HT-29 (cell line): ENCODE measurements at regions not wholly inside any gene's neighbourhood (a gene's known extent, or its start where the extent isn't known, plus 50 kb on each side); places are given as distances from the start of the nearest gene placed in this dataset.

ENCODE experiments used
- DNase-seq: peaks from one replicate; pipeline ENCODE4 v3.0.0-alpha.2; 2015; ENCODE audit warnings: low spot score

GRCh38 chr20:22848364-22848763, 186.7 kb upstream of the SSTR4 start:
- DNase-seq: no peak

GRCh38 chr20:22851679-22852346, 183.3 kb upstream of the SSTR4 start:
- peak; percentile 58 for DNase-seq

GRCh38 chr20:22861231-22861980, 173.7 kb upstream of the SSTR4 start:
- DNase-seq: no peak

- no peak for DNase-seq
Observed at GRCh38 chr20:22861990-22862389, 173.1 kb upstream of the SSTR4 start.

DNA sequence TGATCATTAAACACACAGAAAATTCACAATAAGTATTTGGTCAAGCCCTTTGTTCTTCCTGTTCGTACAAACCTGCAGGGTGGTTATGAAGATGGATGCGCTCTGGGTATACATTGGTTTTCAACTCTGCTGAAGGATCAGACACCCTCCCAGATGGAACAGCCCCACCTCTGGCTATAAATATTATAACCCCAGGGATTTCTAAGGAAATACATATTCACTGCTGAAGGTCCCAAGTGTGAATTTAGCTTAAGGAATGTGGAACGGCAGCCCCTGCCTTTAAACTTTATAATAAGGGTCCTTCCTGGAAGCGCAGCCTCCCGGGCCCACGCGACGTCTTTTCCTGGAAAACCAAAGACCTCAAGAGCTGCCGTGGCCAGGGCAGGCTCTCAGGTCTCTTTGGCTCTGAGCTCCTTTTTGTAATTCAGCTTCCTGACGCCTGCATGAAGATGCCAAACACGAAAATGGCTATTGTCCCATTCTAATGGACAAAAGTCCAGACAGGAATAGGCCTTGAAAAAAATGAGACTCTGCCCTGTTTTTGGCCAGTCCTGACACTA, 172.4 kb upstream of the SSTR4 start:
- DNase-seq: no peak

DNA sequence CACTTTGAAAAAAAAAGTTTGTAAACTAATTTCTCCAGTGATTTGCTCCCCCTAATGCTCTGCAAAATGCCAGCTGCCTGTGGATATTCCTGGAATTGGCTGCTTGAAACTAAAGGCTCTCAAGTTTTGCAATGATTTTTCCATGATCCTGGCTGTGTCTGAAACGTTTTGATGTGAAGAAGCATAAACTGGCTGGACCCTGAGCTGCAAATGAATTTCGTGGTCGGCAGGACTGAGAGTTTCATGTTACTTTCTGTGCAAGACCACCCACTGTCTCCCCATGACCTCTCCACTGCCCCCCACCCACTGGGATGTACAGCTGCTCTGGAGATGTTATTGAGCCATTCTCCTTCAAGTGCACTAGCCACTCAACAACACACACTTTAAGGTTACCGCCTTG, 171.3 kb upstream of the SSTR4 start:
- DNase-seq: no peak

DNA sequence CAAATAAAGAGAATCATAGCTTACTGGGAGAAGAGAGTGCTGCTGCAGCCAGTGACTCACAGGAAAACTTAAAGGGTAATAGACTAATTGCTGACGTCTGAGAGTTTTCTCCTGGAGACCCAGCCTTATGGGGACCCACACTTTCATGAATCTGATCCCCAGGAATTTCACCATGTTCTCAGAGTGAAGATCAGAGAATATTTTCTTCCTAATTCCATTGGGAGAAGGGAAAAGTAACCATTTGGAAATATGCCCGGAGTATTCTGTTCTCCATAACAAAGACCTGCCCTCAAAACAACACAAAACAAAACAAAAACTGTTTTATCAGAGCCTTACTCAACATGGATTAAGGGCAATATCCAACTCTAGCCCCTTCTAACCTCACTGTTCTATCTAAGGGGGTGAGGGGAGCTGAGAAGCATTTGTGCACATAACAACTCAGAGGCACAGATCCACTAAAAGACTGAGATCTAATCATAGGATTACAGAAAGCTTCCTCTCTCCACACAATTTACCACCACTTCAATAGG, 168.2 kb upstream of the SSTR4 start:
- DNase-seq: no peak

DNA sequence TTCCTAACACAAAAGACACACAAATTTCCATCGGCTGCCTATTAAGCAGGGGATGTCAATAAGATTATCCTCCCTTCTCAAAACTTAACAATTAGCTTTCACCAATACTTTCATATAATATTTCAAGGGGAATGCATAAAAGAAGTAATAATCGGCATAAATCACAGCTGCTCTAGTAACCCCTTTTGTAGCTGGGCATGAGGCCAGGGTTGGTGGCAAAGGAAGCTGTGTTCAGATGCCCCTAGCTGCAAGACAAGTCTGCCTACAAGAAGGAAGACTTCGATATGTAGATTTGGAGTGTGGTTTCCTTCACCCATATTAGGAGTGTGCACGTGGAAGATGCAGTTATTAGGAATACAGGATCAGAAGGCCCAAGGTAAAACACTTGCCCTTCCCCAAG, 156.9 kb upstream of the SSTR4 start:
- DNase-seq: no peak

GRCh38 chr20:22880277-22880676, 154.8 kb upstream of the SSTR4 start:
- no peak for DNase-seq

GRCh38 chr20:22887796-22888195, 147.3 kb upstream of the SSTR4 start:
- DNase-seq: no peak

- no peak for DNase-seq
Observed at GRCh38 chr20:22890594-22891300, 144.4 kb upstream of the SSTR4 start.

- no peak for DNase-seq
Observed at GRCh38 chr20:22901164-22901563, 133.9 kb upstream of the SSTR4 start.

- DNase-seq: no peak
Observed at GRCh38 chr20:22901921-22902320, 133.2 kb upstream of the SSTR4 start.

DNA sequence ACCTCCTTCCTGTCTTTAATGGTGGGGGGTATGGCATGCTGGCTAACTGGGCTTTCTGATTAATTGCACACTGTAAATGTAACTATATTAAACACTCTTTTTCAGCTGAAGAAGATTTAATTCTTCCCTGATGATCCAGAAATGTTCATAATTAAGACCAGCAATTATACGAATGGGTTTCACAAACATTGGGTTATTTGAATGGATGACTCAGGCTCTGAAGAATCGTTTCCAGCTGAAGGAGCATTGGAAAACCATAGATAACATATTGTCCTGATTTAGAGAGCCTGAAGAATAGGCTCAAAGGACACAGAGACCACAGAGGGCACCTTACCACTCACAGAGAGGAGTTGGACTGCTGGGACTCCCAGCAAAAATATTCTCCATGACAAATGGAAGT, 130.7 kb upstream of the SSTR4 start:
- DNase-seq: no peak

DNA sequence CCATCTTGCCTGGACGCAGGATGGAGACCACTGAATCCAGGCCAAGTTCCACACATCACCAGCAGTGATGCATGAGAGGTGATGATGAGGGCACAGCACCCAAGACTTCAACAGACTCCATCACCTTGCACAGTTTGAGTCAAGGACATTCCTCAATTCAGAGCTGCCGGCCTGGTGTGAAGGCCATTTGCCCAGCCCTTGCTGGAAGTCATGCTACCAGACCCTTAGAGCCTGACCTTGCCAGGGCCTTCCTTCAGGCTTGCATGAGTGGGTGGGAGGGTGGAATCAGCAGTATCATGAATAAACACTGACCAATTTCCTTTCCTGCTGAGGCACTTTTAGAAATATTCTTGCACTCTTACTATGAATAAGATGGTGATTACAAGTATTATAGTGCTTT, 130.2 kb upstream of the SSTR4 start:
- DNase-seq: no peak

GRCh38 chr20:22905658-22906057, 129.5 kb upstream of the SSTR4 start:
- DNase-seq: no peak

DNA sequence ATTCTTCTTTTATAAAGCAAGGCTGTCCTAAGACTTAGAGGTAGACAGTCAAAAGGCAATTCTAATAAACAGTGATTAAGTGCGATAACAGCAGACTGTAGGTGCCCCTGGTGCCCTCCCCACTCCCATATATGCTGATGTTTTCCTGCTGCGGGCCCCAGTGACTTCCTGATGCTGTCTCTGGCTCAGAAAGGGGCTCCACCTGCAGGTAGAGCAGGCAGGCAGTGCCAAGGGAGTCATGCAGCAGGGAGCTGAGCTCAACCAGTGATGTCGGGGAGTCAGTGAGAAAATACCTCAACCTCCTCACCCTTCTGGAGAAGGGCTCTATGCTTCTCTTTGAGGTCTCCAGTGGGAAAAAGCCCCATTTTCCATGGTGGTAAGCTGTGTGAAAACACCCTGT, 126.7 kb upstream of the SSTR4 start:
- DNase-seq: no peak

DNA sequence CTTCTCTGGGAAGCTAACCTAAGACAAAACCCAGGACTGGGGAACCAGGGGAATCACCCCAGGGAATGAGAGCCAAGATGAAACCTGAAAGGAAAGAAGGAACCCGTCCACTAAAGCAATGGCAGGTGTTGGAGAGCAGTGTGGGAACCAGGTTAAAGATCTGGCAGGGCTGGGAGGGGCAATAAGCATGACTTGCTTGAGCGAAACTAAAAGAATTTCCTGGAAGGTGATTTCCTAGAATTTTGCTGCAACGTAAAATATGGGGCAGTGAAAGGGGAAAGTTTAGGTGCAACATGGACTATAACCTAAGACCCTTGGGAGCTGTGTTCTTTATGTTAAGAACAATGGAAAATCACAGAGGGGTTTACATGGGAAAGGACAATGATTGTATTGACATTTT, 126.2 kb upstream of the SSTR4 start:
- no peak for DNase-seq

DNA sequence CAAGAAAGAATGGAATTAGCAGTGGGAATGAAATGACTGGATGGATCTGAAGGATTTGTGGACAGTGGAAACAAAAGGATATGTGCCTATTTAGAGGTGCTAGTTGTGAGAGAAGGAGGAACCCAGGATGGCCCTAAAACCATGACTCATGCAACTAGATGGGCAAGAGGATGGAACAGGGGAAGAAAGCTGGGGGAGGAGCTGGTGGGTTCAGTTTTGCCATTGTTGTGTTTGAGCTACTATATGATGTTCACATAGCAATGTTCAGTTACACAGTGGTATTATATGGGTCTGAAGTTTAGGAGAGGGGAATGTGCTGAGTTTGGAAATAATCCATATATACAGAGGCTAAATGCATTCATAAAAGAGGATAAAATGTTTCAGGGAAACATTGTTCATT, 125.7 kb upstream of the SSTR4 start:
- no peak for DNase-seq

DNA sequence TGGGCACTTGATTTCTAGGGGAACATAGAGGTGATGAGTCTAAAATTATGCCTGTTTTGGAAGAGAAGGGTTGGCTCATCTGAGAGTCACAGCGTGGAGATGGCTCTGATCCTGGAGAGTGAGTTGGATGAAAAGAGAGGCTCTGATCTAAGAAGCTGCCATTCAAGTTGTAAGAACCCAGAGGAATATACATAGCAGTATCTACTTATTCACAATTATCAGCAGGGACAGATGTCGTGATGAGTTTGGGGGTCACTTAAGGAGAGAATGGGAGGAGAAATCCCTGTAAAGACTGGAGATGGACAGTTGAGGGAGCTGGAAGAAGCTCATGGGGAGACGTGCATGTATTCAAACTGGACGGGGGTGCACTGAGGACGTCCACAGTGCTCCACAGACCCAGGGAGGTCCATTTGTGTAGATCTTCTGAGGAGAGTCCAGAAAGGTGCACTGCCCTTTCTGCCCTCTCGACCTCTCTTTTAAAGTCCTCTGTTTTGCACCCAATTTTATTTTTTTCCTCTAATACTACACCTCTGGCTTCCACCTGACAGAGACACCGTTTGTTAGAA, 124.7 kb upstream of the SSTR4 start:
- DNase-seq: no peak

DNA sequence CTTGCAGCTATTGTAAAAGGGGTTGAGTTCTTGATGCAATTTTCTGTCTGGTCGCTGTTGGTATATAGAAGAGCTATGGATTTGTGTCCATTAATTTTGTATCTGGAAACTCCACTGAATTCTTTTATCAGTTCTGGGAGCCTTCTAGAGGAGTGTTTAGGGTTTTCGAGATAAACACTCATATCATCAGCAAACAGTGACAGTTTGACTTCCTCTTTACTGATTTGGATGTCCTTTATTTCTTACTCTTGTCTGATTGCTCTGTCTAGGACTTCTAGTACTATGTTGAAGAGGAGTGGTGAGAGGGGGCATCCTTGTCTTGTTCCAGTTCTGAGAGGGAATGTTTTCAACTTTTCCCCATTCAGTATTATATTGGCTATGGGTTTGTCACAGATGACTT, 120.8 kb upstream of the SSTR4 start:
- no peak for DNase-seq

- no peak for DNase-seq
Observed at GRCh38 chr20:22915512-22915911, 119.6 kb upstream of the SSTR4 start.
